A673 (cell line): ENCODE measurements at regions not wholly inside any gene's neighbourhood (a gene's known extent, or its start where the extent isn't known, plus 50 kb on each side); places are given as distances from the start of the nearest gene placed in this dataset.

ENCODE experiments used
- BruUV-seq: library from RNA; stranded (reverse); fragments of 400-500 nt; replicated peaks from 2 replicates; lab custom pipeline; 2021; lab: Mats Ljungman, UMichigan
- CTCF ChIA-PET: fragments of 300-600 bp; sonication (Branson Sonifier 250); formaldehyde crosslinking; loops from one replicate; lab custom pipeline; 2022; ENCODE audit warnings: antibody characterized with exemption; lab: Charles Lee
- POLR2A ChIA-PET: fragments of 300-600 bp; sonication (Branson Sonifier 250); formaldehyde crosslinking; loops from one replicate; lab custom pipeline; 2022; ENCODE audit warnings: antibody characterized with exemption; ENCODE audit not compliant: low non-redundant PET; lab: Charles Lee
- DNase-seq: peaks from one replicate; pipeline ENCODE4 v3.0.0-alpha.2; 2015; ENCODE audit warnings: low spot score
- H3K27ac ChIP-seq: fragments of 200-600 bp; sonication (generic); 2 replicates; pipeline ENCODE4 v1.5.1; 2016; ENCODE audit warnings: mixed run types, low read depth, mild to moderate bottlenecking, mixed read lengths, antibody characterized with exemption, low read length; ENCODE audit not compliant: poor library complexity, severe bottlenecking
- H3K27me3 ChIP-seq: fragments of 200-600 bp; sonication (generic); replicated peaks from 2 replicates; pipeline ENCODE4 v1.6.1; 2017; ENCODE audit warnings: mixed run types, low read depth, mild to moderate bottlenecking, mixed read lengths, antibody characterized with exemption, low read length; ENCODE audit not compliant: insufficient read depth, poor library complexity
- H3K36me3 ChIP-seq: fragments of 200-600 bp; sonication (generic); 2 replicates; pipeline ENCODE4 v1.6.1; 2016; ENCODE audit warnings: mixed run types, mild to moderate bottlenecking, mixed read lengths, antibody characterized with exemption, low read length; ENCODE audit not compliant: insufficient read depth, poor library complexity, severe bottlenecking
- H3K4me1 ChIP-seq: fragments of 200-600 bp; sonication (generic); 2 replicates; pipeline ENCODE4 v1.6.1; 2017; ENCODE audit warnings: mixed run types, mild to moderate bottlenecking, mixed read lengths, antibody characterized with exemption, low read length; ENCODE audit not compliant: insufficient read depth, poor library complexity, severe bottlenecking
- H3K4me3 ChIP-seq: fragments of 200-600 bp; sonication (generic); 2 replicates; pipeline ENCODE4 v1.5.1; 2016; ENCODE audit warnings: low read depth, mixed run types, mild to moderate bottlenecking, mixed read lengths, low read length; ENCODE audit not compliant: poor library complexity, severe bottlenecking
- H3K9me3 ChIP-seq: fragments of 200-600 bp; sonication (generic); 2 replicates; pipeline ENCODE4 v1.6.1; 2016; ENCODE audit warnings: mixed run types, low read depth, mild to moderate bottlenecking, mixed read lengths, antibody characterized with exemption, low read length; ENCODE audit not compliant: poor library complexity, severe bottlenecking
- CTCF ChIP-seq: fragments of 300-800, 200-600 bp; sonication (generic); conservative IDR thresholded peaks from 2 replicates; pipeline ENCODE4 v1.5.1; 2017; ENCODE audit warnings: low read depth, mild to moderate bottlenecking, antibody characterized with exemption, low read length, moderate library complexity, mixed read lengths
- EZH2 ChIP-seq: fragments of 200-600 bp; sonication (generic); IDR thresholded peaks from 2 replicates; pipeline ENCODE4 v1.6.1; 2017; ENCODE audit warnings: borderline replicate concordance, low read depth, mild to moderate bottlenecking, mixed read lengths, antibody characterized with exemption, low read length; ENCODE audit not compliant: poor library complexity, severe bottlenecking
- intact Hi-C: fragments of 100-400 bp; cut with micrococcal nuclease; formaldehyde crosslinking; loops from one replicate; pipeline ENCODE4 v1.10.0; 2022; ENCODE audit not compliant: unreplicated experiment

- H3K9me3 ChIP-seq = no peaks in the 10 kb centered on the region
- intact Hi-C loops = no loop called here
- H3K4me3 ChIP-seq = no peak overlapping the region
- no peaks in the 10 kb centered on the region for H3K36me3 ChIP-seq
- CTCF ChIA-PET = interaction anchor here (0.5 kb wide), 1 partner anchor 140 kb away, joined by 6 read pairs; no protein-coding TSS in a partner anchor
- H3K4me1 ChIP-seq = peaks cover 21% of the 10 kb centered on the region
- BruUV-seq = no TSS peak
- DNase-seq = no peak
- POLR2A ChIA-PET = no interaction called here
- H3K27ac ChIP-seq = no peak overlapping the region
- H3K27me3 ChIP-seq = no peaks in the 10 kb centered on the region
- TF ChIP-seq EZH2 (no peak), CTCF (no peak)
Observed at GRCh38 chr12:11595080-11595479, 54.4 kb upstream of the ETV6 start.

GRCh38 chr12:11596141-11596540 is 53.3 kb upstream of the ETV6 start:
- ChIA-PET POLR2A (no interaction called here), CTCF (no interaction called here)
- Histone ChIP-seq H3K36me3 (no peaks in the 10 kb centered on the region), H3K27me3 (no peaks in the 10 kb centered on the region), H3K27ac (no peak overlapping the region), H3K4me3 (no peak overlapping the region), H3K4me1 (peaks cover 25% of the 10 kb centered on the region), H3K9me3 (no peaks in the 10 kb centered on the region)
- BruUV-seq = no TSS peak
- intact Hi-C loops = no loop called here
- TF ChIP-seq CTCF = no peak
- no peak for TF ChIP-seq EZH2
- DNase-seq = no peak

- Histone ChIP-seq H3K36me3 (no peaks in the 10 kb centered on the region), H3K27me3 (no peaks in the 10 kb centered on the region), H3K4me3 (no peak overlapping the region), H3K27ac (no peak overlapping the region), H3K9me3 (no peaks in the 10 kb centered on the region), H3K4me1 (peaks cover 40% of the 10 kb centered on the region)
- DNase-seq = no peak
- intact Hi-C loops = no loop called here
- POLR2A ChIA-PET = no interaction called here
- CTCF ChIA-PET = no interaction called here
- BruUV-seq = no TSS peak
- TF ChIP-seq CTCF = no peak
- TF ChIP-seq EZH2 = no peak
Observed at GRCh38 chr12:11598900-11599299, 50.6 kb upstream of the ETV6 start.
